Activated naive CD4-positive, alpha-beta T cell treated with anti-CD3 and anti-CD28 coated beads for 36 hours (primary cell): ENCODE measurements at regions not wholly inside any gene's neighbourhood (a gene's known extent, or its start where the extent isn't known, plus 50 kb on each side); places are given as distances from the start of the nearest gene placed in this dataset.

Experiments
- CTCF ChIA-PET: fragments of 350-600 bp; sonication (Branson Sonifier 250); formaldehyde crosslinking; loops from one replicate; lab custom pipeline; 2021; ENCODE audit warnings: antibody characterized with exemption; lab: Charles Lee
- DNase-seq: peaks from one replicate; pipeline ENCODE4 v3.0.0-alpha.2; 2020
- H3K27ac Mint-ChIP-seq: one replicate; pipeline ENCODE4 v1.8.0; 2021; ENCODE audit warnings: mild to moderate bottlenecking, mixed read lengths
- H3K27me3 Mint-ChIP-seq: one replicate; pipeline ENCODE4 v1.8.0; 2021; ENCODE audit warnings: low read depth, mixed read lengths
- H3K36me3 Mint-ChIP-seq: one replicate; pipeline ENCODE4 v1.8.0; 2021; ENCODE audit warnings: low read depth, mixed read lengths
- H3K4me1 Mint-ChIP-seq: one replicate; pipeline ENCODE4 v1.8.0; 2021; ENCODE audit warnings: low read depth, mixed read lengths
- H3K4me3 Mint-ChIP-seq: one replicate; pipeline ENCODE4 v1.8.0; 2021; ENCODE audit warnings: mild to moderate bottlenecking, moderate library complexity, mixed read lengths
- H3K9me3 Mint-ChIP-seq: one replicate; pipeline ENCODE4 v1.8.0; 2021; ENCODE audit warnings: mixed read lengths
- intact Hi-C: fragments of 100-400 bp; cut with micrococcal nuclease; formaldehyde crosslinking; loops from one replicate; pipeline ENCODE4 v1.15.1; 2023

DNA sequence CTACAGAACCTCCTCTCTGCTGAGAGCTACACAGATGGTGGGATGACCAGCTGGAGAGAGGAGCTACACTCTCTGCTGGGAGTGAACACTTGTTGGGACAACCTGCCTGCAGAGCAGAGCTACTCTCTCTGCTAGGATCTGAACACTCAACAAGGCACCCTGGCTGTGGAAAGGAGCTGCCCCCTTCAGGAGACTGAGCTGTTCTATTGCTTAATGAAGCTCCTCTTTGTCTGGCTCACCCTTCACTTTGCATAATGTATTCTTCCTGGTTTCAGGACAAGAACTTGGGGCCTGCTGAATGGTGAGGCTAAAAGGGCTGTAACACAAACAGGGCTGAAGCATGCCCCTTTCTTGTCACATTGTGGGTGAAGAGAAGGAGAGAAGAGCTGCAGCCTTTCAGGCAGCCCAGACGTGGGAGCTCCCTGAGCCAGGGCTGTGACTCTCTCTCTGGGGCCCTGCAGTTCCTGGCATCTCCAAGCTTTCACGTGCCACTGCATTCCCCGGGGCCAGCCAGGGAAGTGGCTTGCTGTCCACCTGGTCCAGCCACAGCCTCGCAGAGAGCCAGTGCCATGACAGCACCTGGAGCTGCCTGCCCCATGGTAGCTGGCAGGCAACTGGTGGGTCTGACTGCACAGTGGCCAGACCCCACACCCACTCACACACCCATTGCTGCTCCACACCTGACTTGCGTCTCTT lies 272.8 kb upstream of the KCNJ16 start:
- H3K4me1 Mint-ChIP-seq = no peaks in the 10 kb centered on the region
- CTCF ChIA-PET = no interaction called here
- H3K27ac Mint-ChIP-seq = no peak overlapping the region

DNA sequence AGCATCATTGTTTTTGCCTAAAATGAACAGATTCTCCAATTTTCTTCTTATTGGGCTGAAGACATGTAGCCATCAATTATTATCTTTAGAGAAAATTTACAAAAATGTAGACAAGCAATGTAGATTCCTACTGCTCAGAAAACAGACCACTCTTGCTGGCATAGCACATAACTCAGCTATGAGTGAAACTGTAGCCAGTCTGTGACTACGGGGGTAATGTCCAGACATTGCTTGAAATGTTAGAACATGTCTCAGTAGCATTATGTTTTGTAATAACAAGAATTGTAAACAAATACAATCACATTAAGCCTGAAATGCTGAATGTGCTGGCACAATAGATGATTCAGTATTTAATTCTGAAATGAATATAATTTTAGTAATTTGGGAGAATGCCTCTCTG lies 265.7 kb upstream of the KCNJ16 start:
- CTCF ChIA-PET = no interaction called here

More for the DNA sequence above, 272.8 kb upstream of the KCNJ16 start:
- peaks cover 3% of the 10 kb centered on the region for H3K9me3 Mint-ChIP-seq
- intact Hi-C loops = no loop called here
- no peaks in the 10 kb centered on the region for H3K27me3 Mint-ChIP-seq
- H3K36me3 Mint-ChIP-seq = no peaks in the 10 kb centered on the region
- DNase-seq = no peak
- H3K4me3 Mint-ChIP-seq = no peak overlapping the region

DNA sequence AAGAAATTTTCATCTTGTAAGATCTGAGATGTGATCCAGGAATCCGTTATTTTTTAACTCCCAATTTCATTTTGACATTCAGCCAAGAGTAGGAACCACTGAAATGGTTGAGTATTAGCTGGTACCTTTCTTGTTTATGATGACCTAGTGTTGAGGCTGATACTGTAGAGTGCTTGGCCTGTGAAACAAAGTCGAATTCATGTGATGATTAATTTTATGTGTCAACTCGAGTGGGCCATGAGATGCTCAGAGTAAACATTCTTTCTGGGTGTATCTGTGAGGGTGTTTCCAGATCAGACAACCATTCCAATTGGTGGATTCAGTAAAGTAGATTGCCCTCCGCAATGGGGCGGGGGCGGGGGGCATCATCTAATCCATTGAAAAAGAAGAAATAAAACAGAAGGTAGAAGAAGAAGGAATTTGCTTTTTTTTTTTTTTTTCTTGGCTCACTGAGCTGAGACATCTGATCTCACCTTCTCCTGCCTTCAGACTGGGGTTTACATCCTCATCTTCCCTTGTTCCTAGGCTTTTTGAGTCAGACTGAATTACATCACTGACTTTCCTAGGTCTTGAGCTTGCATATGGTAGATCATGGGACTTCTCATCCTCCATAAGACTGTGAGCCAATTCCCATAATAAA lies 264.6 kb upstream of the KCNJ16 start:
- Mint-ChIP-seq H3K36me3 (no peaks in the 10 kb centered on the region), H3K4me1 (no peaks in the 10 kb centered on the region), H3K4me3 (no peak overlapping the region), H3K27ac (no peak overlapping the region), H3K9me3 (no peaks in the 10 kb centered on the region), H3K27me3 (no peaks in the 10 kb centered on the region)
- intact Hi-C loops = no loop called here
- DNase-seq = no peak
- CTCF ChIA-PET = no interaction called here

More for the DNA sequence above, 265.7 kb upstream of the KCNJ16 start:
- H3K27ac Mint-ChIP-seq = no peak overlapping the region
- no peak overlapping the region for H3K4me3 Mint-ChIP-seq
- H3K27me3 Mint-ChIP-seq = no peaks in the 10 kb centered on the region
- no peak for DNase-seq
- intact Hi-C loops = no loop called here
- H3K4me1 Mint-ChIP-seq = no peaks in the 10 kb centered on the region
- H3K36me3 Mint-ChIP-seq = no peaks in the 10 kb centered on the region
- no peaks in the 10 kb centered on the region for H3K9me3 Mint-ChIP-seq

DNA sequence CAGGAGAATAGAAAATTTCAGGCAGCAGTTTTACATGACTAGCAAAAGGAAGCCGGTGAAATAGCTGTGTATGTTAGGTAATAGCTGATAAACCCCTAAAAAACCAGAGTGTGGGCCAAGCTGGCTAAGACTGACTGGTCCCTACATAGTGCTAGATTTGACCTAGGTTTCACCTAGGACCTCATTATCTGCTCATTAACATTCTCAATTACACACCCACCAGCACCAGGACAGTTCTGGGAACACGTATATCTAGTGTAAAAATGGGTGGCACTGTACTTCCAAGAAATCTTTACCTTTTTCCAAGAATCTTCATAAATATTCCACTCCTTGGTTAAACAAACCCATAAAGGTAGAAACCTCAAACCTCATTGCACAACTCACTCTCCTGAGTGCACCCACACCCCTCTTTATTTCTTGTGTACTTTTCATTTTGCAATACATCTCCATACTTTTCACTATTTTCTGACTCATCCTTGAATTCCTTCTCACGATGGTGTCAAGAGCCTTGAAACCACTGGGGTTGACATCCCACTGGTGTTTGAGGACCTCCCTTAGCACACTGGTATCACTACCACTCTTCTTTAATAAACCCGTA lies 262.7 kb upstream of the KCNJ16 start:
- Mint-ChIP-seq H3K36me3 (no peaks in the 10 kb centered on the region), H3K4me1 (no peaks in the 10 kb centered on the region), H3K4me3 (no peak overlapping the region), H3K27ac (no peak overlapping the region), H3K9me3 (no peaks in the 10 kb centered on the region), H3K27me3 (no peaks in the 10 kb centered on the region)
- intact Hi-C loops = no loop called here
- no peak for DNase-seq
- CTCF ChIA-PET = no interaction called here

DNA sequence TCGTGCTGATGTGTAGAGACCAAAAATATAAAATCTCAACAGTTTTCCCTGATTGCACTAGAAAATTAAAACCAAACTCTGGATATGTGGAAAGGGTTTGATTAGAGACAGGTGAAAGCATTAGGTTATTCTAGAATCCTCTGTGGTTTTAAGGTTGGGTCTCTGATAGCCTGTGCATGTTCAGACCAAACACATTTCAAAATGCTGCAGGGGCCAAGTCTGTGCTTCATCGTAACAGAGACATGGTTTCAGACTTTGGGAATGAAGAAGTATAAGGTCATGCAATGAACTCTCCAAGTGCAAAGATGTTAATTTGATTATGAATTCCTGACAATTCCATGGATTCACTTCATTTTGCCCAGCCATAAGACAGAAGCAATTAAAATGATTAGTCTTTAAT lies 261.0 kb upstream of the KCNJ16 start:
- Mint-ChIP-seq H3K9me3 (no peaks in the 10 kb centered on the region), H3K4me3 (no peak overlapping the region), H3K27me3 (no peaks in the 10 kb centered on the region), H3K27ac (no peak overlapping the region), H3K4me1 (no peaks in the 10 kb centered on the region), H3K36me3 (no peaks in the 10 kb centered on the region)
- DNase-seq = no peak
- intact Hi-C loops = no loop called here
- CTCF ChIA-PET = no interaction called here

DNA sequence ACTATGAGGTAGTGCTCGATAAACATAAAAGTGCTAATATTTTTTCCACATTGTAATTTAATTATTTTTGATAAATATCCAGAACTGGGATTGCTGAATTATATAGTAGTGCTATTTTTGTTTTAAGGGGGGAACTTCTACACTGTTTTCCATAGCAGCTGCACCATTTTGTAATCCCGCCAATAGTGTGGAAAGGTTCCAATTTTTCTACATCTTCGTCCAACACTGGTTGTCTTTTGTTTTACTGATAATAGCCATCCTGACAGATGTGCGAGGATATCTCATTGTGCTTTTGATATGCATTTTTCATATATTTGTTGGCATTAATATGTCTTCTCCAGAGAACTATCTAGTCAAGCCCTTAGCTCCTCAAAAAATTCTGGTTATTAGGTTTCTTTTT lies 259.6 kb upstream of the KCNJ16 start:
- intact Hi-C loops = no loop called here
- CTCF ChIA-PET = no interaction called here
- H3K4me1 Mint-ChIP-seq = no peaks in the 10 kb centered on the region
- DNase-seq = no peak
- H3K36me3 Mint-ChIP-seq = no peaks in the 10 kb centered on the region
- no peaks in the 10 kb centered on the region for H3K27me3 Mint-ChIP-seq
- no peaks in the 10 kb centered on the region for H3K9me3 Mint-ChIP-seq
- H3K27ac Mint-ChIP-seq = no peak overlapping the region
- H3K4me3 Mint-ChIP-seq = no peak overlapping the region

DNA sequence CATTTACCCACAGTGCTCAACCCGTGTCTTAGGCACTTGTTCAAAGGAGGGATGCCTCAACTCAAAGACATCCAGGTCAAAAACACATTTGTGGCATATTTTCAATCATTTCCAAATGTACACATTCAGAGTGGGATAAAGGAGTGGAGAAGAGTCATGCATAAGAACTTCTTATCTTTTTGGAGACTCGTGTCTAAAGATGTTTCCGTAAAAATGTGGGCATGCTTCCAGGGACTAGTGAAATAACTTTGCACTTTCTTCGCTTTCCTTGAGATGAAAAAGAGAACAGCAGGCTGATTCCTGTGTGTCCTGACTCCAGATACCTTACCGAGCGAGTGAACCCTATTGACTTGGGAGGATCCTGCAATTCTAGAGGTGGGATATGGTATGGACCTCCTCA lies 256.6 kb upstream of the KCNJ16 start:
- H3K27ac Mint-ChIP-seq = no peak overlapping the region
- intact Hi-C loops = no loop called here
- H3K9me3 Mint-ChIP-seq = no peaks in the 10 kb centered on the region
- H3K4me1 Mint-ChIP-seq = no peaks in the 10 kb centered on the region
- CTCF ChIA-PET = no interaction called here
- H3K27me3 Mint-ChIP-seq = no peaks in the 10 kb centered on the region
- no peak for DNase-seq
- no peaks in the 10 kb centered on the region for H3K36me3 Mint-ChIP-seq
- H3K4me3 Mint-ChIP-seq = no peak overlapping the region

DNA sequence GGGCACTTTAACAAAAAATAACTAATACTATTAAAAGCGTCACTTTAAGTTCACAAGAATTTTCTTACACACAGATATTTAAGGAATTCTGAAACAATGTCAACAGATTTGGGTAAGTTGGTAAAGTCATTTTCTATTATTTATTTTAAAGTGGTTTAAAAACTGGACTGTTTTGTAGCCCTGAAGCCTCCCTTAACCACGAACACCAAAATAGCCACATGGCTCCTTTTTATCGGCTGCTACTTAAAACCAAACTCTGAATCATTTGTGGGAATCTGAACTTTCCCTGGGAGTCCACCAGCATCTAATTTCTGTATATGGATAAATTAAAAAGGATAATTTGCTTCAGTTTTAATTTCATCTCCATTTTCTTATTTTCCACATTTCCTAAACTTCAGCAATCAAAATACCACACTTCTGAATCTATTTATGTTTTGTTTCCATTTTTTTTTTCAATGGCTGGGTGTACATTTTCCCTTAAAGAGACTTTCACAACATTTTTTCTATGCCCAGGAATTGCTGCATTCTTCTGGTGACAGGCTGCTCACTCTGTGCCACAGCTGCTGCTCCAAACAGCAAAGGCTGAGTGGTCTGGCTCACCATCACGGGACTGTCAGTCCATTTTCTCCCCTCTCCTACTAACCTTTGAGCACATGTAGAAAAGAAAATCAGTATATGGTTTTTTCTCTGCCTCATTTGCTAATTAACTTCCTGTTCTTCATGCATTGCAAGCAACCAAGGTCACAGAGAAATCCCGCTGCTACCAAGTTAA lies 255.5 kb upstream of the KCNJ16 start:
- CTCF ChIA-PET = no interaction called here
- intact Hi-C loops = no loop called here
- H3K36me3 Mint-ChIP-seq = no peaks in the 10 kb centered on the region

DNA sequence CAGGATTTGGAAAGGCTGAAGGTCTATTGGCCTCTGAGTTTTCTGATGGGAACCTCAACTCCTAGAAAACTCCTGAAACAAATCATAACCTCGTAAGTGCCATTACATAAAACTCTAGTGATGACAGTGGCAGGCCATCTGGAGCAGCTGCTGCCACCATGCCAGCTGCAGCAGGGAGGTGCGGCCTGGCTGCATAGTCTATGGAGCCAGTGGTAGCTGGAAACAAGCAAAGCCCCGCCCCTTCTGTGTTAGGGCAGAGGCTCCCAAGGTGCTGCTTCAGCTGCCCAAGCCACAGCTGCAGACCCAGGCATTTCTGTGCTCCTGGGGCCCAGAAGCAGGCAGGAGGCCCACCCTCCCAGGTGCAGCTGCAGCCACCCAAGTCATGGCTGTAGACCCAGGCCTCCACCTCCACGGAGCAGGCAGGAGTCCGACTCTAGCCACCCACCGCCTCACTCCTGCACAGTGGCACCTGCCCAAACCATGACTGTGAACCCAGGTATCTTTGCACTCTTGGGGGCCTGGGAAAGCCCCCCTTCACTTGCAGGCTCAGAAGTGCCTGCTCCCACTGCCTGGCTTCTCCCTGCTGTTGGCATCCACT lies 254.1 kb upstream of the KCNJ16 start:
- Mint-ChIP-seq H3K4me1 (no peaks in the 10 kb centered on the region), H3K27ac (no peak overlapping the region), H3K4me3 (no peak overlapping the region), H3K9me3 (peaks cover 2% of the 10 kb centered on the region), H3K36me3 (no peaks in the 10 kb centered on the region), H3K27me3 (no peaks in the 10 kb centered on the region)
- DNase-seq = no peak
- CTCF ChIA-PET = no interaction called here
- intact Hi-C loops = no loop called here

More for the DNA sequence above, 255.5 kb upstream of the KCNJ16 start:
- no peak overlapping the region for H3K4me3 Mint-ChIP-seq
- DNase-seq = no peak
- no peaks in the 10 kb centered on the region for H3K27me3 Mint-ChIP-seq
- peaks cover 2% of the 10 kb centered on the region for H3K9me3 Mint-ChIP-seq
- no peak overlapping the region for H3K27ac Mint-ChIP-seq
- H3K4me1 Mint-ChIP-seq = no peaks in the 10 kb centered on the region

DNA sequence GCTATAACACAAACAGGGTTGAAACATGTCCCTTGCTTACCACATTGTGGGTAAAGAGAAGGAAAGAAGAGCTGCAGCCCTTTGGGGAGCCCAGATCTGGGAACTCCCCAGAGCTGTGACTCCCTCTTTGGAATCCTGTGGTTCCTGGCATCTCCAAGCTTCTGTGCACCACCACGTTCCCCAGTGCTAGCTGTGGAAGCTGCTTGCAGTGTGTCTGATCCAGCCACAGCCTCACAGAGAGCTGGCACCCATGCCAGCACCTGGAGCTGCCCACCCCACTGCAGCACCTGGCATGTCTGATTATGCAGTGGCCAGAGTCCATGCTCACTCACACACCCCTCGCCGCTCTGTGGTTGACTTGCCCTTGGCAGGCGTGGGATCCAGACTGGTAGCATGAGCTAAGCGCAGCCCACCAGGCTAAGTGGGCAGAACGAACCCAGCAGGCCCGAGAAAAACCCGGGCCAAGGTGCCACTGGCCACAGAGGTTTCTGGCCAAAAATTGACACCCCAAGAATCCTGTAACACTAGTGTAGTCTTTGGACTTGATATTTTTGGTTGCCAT lies 252.6 kb upstream of the KCNJ16 start:
- no peak overlapping the region for H3K27ac Mint-ChIP-seq
- DNase-seq = no peak
- CTCF ChIA-PET = no interaction called here
- no peaks in the 10 kb centered on the region for H3K27me3 Mint-ChIP-seq
- H3K4me3 Mint-ChIP-seq = no peak overlapping the region
- H3K36me3 Mint-ChIP-seq = no peaks in the 10 kb centered on the region
- H3K4me1 Mint-ChIP-seq = no peaks in the 10 kb centered on the region
- H3K9me3 Mint-ChIP-seq = peaks cover 2% of the 10 kb centered on the region
- intact Hi-C loops = no loop called here

DNA sequence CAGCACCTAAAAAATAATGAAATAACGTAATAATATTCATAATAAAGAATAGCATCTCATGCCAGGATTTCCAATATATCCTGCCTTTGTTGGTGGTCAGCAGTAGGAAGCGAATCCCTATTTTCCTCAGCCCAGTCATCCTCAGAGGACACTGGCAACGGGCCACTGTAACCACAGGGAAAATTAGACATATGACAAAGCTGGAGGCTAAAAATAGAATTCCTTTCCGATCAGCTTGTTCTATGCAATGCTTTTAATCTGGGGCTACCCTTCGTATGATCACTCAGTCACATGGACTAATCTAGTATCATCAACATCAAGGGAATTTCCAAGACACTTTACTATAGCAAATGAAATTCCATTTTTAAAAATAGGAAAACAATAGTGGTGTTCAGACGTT lies 246.9 kb upstream of the KCNJ16 start:
- intact Hi-C loops = no loop called here
- Mint-ChIP-seq H3K27ac (no peak overlapping the region), H3K27me3 (peaks cover 3% of the 10 kb centered on the region), H3K9me3 (peaks cover 2% of the 10 kb centered on the region), H3K36me3 (no peaks in the 10 kb centered on the region), H3K4me1 (no peaks in the 10 kb centered on the region), H3K4me3 (no peak overlapping the region)
- no peak for DNase-seq
- CTCF ChIA-PET = no interaction called here

DNA sequence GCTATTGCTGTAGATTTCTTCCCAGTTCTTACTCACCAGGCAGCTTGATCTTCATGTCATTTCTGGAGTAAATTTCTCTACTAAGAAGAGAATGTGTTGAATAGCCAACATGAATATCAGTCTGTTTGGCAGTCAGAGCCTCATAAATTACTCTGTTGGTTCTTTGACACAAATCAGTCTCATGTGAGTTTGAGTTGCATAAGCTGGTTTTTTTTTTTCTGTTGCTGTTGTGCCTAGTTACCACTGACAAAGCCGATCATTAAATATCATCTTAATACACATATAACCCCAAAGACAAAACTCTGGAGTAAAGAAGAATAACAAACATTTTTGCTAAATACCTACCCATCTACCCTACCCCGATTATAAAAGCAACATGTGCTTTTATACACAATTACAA lies 240.5 kb upstream of the KCNJ16 start:
- CTCF ChIA-PET = no interaction called here
- H3K27ac Mint-ChIP-seq = no peak overlapping the region
- no peak for DNase-seq
- H3K27me3 Mint-ChIP-seq = peaks cover 3% of the 10 kb centered on the region
- no peaks in the 10 kb centered on the region for H3K36me3 Mint-ChIP-seq
- no peaks in the 10 kb centered on the region for H3K4me1 Mint-ChIP-seq
- intact Hi-C loops = no loop called here
- no peak overlapping the region for H3K4me3 Mint-ChIP-seq
- H3K9me3 Mint-ChIP-seq = peaks cover 1% of the 10 kb centered on the region
